ENCODE measurements at regions not wholly inside any gene's neighbourhood (a gene's known extent, or its start where the extent isn't known, plus 50 kb on each side); places are given as distances from the start of the nearest gene placed in this dataset.

GRCh38 chr2:43138441-43138840 is 88.0 kb downstream of the ZFP36L2 start:
- Histone ChIP-seq H3K36me3 (ENCODE audit: control insufficient read depth, insufficient read depth, low read length) (no peaks in the 10 kb centered on the region), H3K4me3 (ENCODE audit: low read depth, low read length) (no peak overlapping the region), H3K27me3 (ENCODE audit: control insufficient read depth, insufficient read depth, low read length) (no peaks in the 10 kb centered on the region)
- TF ChIP-seq, protein P1, sequence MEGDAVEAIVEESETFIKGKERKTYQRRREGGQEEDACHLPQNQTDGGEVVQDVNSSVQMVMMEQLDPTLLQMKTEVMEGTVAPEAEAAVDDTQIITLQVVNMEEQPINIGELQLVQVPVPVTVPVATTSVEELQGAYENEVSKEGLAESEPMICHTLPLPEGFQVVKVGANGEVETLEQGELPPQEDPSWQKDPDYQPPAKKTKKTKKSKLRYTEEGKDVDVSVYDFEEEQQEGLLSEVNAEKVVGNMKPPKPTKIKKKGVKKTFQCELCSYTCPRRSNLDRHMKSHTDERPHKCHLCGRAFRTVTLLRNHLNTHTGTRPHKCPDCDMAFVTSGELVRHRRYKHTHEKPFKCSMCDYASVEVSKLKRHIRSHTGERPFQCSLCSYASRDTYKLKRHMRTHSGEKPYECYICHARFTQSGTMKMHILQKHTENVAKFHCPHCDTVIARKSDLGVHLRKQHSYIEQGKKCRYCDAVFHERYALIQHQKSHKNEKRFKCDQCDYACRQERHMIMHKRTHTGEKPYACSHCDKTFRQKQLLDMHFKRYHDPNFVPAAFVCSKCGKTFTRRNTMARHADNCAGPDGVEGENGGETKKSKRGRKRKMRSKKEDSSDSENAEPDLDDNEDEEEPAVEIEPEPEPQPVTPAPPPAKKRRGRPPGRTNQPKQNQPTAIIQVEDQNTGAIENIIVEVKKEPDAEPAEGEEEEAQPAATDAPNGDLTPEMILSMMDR (IDR thresholded peaks at IDR 0.05; ENCODE audit: insufficient read depth, low read length, poor library complexity, severe bottlenecking) = no peak
- DNase-seq (ENCODE audit: low read depth) = no peak

DNA sequence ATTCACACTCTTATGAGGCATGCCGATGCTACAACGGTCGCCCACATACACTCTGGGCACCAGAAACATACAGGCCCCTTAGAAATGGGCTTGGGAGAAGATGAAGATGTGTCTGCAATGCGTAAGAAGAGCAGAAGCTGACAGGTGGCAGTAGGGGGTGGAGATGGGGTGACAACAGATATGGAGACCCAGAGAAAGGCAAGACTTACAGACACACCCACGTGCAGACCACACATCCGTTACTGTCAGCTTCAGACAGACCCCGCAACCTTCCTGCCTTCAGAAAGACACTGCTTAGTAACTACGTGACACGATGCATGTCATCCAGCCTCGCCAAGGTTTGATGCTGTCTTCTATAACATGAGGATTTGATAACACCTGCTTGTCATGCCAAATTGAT is 89.5 kb downstream of the ZFP36L2 start:
- DNase-seq (ENCODE audit: low read depth) = no peak
- TF ChIP-seq, protein P1 (IDR thresholded peaks at IDR 0.05; ENCODE audit: insufficient read depth, low read length, poor library complexity, severe bottlenecking) = no peak
- no peak overlapping the region for H3K4me3 ChIP-seq (ENCODE audit: low read depth, low read length)

DNA sequence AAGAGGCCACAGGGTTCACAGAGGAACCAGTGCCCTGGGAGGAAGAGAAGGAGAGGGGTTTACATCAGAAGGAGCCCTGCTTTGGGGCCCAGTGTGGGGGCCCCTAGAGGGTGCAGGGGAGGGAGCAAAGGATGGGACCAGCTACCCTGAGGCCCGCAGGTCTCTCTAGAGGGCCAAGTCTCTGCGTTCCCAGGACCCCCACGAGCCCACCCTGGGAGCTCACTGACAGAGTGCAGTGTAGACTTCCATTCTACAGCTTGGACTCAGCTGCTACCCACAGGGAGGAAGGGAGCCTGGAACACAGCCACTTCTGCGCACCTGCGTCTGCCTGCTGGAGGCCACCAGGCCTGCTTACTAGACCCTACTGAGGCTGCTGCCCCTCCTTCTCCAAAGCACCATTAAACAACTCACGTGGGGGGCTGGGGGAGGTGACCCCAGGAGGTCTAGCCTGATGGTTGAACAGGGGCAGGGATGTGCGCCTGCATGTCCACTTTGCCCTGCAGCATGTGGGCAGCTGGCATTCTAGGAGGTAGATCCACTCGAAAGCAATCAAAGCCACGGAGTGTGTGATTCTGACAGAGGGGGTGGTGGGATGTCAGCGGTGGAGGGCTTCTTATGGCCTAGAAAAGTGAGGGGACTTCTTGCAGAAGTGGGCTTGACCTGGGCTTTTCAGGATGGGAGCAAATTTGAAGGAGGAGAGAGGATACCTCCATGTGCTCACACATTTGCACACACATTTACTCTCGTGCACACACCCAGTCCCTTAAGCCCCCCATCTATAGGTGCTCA is 90.2 kb downstream of the ZFP36L2 start:
- TF ChIP-seq, protein P1 (IDR thresholded peaks at IDR 0.05; ENCODE audit: insufficient read depth, low read length, poor library complexity, severe bottlenecking) = no peak
- DNase-seq (ENCODE audit: low read depth) = no peak
- Histone ChIP-seq H3K4me3 (ENCODE audit: low read depth, low read length) (no peak overlapping the region), H3K27me3 (ENCODE audit: control insufficient read depth, insufficient read depth, low read length) (no peaks in the 10 kb centered on the region), H3K36me3 (ENCODE audit: control insufficient read depth, insufficient read depth, low read length) (no peaks in the 10 kb centered on the region)

More for the DNA sequence above, 89.5 kb downstream of the ZFP36L2 start:
- Histone ChIP-seq H3K36me3 (ENCODE audit: control insufficient read depth, insufficient read depth, low read length) (no peaks in the 10 kb centered on the region), H3K27me3 (ENCODE audit: control insufficient read depth, insufficient read depth, low read length) (no peaks in the 10 kb centered on the region)

DNA sequence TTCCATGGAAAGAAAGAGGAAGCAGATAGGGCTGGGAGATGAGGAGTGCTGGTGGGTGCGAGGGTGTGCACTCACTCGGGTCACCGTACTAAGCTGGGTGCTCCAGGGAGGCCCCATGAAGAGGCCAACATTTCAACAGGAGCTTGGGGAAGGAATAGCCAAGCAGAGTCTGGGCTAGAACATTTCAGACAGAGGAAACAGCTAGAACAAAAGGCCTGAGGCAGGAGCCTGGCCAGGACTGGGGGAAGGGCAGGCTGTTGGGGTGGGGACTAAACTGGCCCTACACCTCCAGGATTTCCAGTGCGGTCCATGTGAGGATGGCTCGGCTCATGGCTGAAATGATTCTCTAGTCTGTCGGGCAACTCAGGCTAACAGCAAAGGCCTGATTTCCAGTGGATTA is 90.8 kb downstream of the ZFP36L2 start:
- TF ChIP-seq, protein P1 (IDR thresholded peaks at IDR 0.05; ENCODE audit: insufficient read depth, low read length, poor library complexity, severe bottlenecking) = no peak
- H3K4me3 ChIP-seq (ENCODE audit: low read depth, low read length) = no peak overlapping the region
- no peaks in the 10 kb centered on the region for H3K27me3 ChIP-seq (ENCODE audit: control insufficient read depth, insufficient read depth, low read length)
- no peak for DNase-seq (ENCODE audit: low read depth)
- H3K36me3 ChIP-seq (ENCODE audit: control insufficient read depth, insufficient read depth, low read length) = no peaks in the 10 kb centered on the region

DNA sequence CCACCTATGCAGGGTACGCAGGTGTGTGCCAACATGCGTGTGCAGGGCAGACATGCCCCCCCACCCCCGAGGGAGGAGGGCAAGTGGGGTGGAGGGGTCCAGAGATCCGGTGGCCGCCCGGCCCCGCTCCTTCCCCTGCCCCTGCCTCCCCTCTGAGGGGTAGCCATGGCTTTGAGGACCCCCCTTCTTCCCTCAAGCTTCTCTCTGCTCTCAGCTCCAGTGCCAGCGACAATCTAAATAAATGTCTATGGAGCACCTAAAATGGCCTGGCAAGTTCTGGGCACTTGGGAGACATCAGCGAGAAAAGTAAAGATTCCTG is 91.9 kb downstream of the ZFP36L2 start:
- Histone ChIP-seq H3K27me3 (ENCODE audit: control insufficient read depth, insufficient read depth, low read length) (no peaks in the 10 kb centered on the region), H3K36me3 (ENCODE audit: control insufficient read depth, insufficient read depth, low read length) (no peaks in the 10 kb centered on the region), H3K4me3 (ENCODE audit: low read depth, low read length) (no peak overlapping the region)
- TF ChIP-seq, protein P1 (IDR thresholded peaks at IDR 0.05; ENCODE audit: insufficient read depth, low read length, poor library complexity, severe bottlenecking) = no peak
- no peak for DNase-seq (ENCODE audit: low read depth)
